HUDEP-2 (cell line): ENCODE measurements at regions not wholly inside any gene's neighbourhood (a gene's known extent, or its start where the extent isn't known, plus 50 kb on each side); places are given as distances from the start of the nearest gene placed in this dataset.

Experiments used
- DNase-seq, 76 experiments: peaks; one replicate each; lab custom pipeline; 2025; ENCODE audit not compliant: unreplicated experiment in 76 of 76; lab: John Stamatoyannopoulos, UW

- no peak for DNase-seq
These were observed 230.2 kb upstream of the B3GAT1 start for GRCh38 chr11:134642206-134642605.

GRCh38 chr11:134640971-134641968 is 229.2 kb upstream of the B3GAT1 start:
- DNase-seq, result no peak

GRCh38 chr11:134640536-134640935 is 228.5 kb upstream of the B3GAT1 start:
- no peak for DNase-seq

- DNase-seq, result peak in 3 of 76 experiments; percentile 7 to 11 (median 8)
These were observed 227.7 kb upstream of the B3GAT1 start for GRCh38 chr11:134639586-134640330.

GRCh38 chr11:134638796-134639430 is 226.9 kb upstream of the B3GAT1 start:
- DNase-seq, result no peak

- no peak for DNase-seq
These were observed 225.3 kb upstream of the B3GAT1 start for GRCh38 chr11:134637091-134638015.

- DNase-seq, result no peak
These were observed 224.0 kb upstream of the B3GAT1 start for GRCh38 chr11:134636071-134636470.

GRCh38 chr11:134634897-134635831 is 223.1 kb upstream of the B3GAT1 start:
- DNase-seq, result no peak

GRCh38 chr11:134633276-134633675 is 221.2 kb upstream of the B3GAT1 start:
- no peak for DNase-seq

- DNase-seq, result no peak
These were observed 220.5 kb upstream of the B3GAT1 start for GRCh38 chr11:134632347-134633119.

GRCh38 chr11:134630861-134631260 is 218.8 kb upstream of the B3GAT1 start:
- DNase-seq, result no peak

- no peak for DNase-seq
These were observed 216.4 kb upstream of the B3GAT1 start for GRCh38 chr11:134628426-134628825.

GRCh38 chr11:134626032-134626431 is 214.0 kb upstream of the B3GAT1 start:
- no peak for DNase-seq

- DNase-seq, result no peak
These were observed 213.6 kb upstream of the B3GAT1 start for GRCh38 chr11:134625631-134626030.

GRCh38 chr11:134625151-134625550 is 213.1 kb upstream of the B3GAT1 start:
- DNase-seq, result no peak

GRCh38 chr11:134624166-134624920 is 212.3 kb upstream of the B3GAT1 start:
- no peak for DNase-seq

- no peak for DNase-seq
These were observed 211.7 kb upstream of the B3GAT1 start for GRCh38 chr11:134623711-134624110.

GRCh38 chr11:134622458-134622857 is 210.4 kb upstream of the B3GAT1 start:
- no peak for DNase-seq
